ENCODE measurements at regions not wholly inside any gene's neighbourhood (a gene's known extent, or its start where the extent isn't known, plus 50 kb on each side); places are given as distances from the start of the nearest gene placed in this dataset.

- FAIRE-seq, result peak; percentile 89
- H3K27me3 ChIP-seq (ENCODE audit: control insufficient read depth, insufficient read depth, low read length), result no peaks in the 10 kb centered on the region
Measured at GRCh38 chr6:15715060-15715459, 52.2 kb upstream of the DTNBP1 start.

GRCh38 chr6:15714658-15715057, 51.8 kb upstream of the DTNBP1 start:
- no peaks in the 10 kb centered on the region for H3K36me3 ChIP-seq (ENCODE audit: control insufficient read depth, insufficient read depth, low read length)
- no peak for DNase-seq (ENCODE audit: low read depth)
- H3K27me3 ChIP-seq (ENCODE audit: control insufficient read depth, insufficient read depth, low read length), result no peaks in the 10 kb centered on the region
- H3K4me3 ChIP-seq (ENCODE audit: low read depth, low read length), result no peak overlapping the region
- FAIRE-seq, result peak; percentile 23
- no peak for TF ChIP-seq CTCF (IDR thresholded peaks at IDR 0.05; ENCODE audit: insufficient read depth, low read length, severe bottlenecking)

More at GRCh38 chr6:15715060-15715459, 52.2 kb upstream of the DTNBP1 start:
- H3K36me3 ChIP-seq (ENCODE audit: control insufficient read depth, insufficient read depth, low read length), result no peaks in the 10 kb centered on the region
- peak; percentile 95 for DNase-seq (ENCODE audit: low read depth)
- no peak for TF ChIP-seq CTCF (IDR thresholded peaks at IDR 0.05; ENCODE audit: insufficient read depth, low read length, severe bottlenecking)
- no peak overlapping the region for H3K4me3 ChIP-seq (ENCODE audit: low read depth, low read length)

- no peak for FAIRE-seq
- no peak for TF ChIP-seq CTCF (IDR thresholded peaks at IDR 0.05; ENCODE audit: insufficient read depth, low read length, severe bottlenecking)
- no peak overlapping the region for H3K4me3 ChIP-seq (ENCODE audit: low read depth, low read length)
- no peaks in the 10 kb centered on the region for H3K36me3 ChIP-seq (ENCODE audit: control insufficient read depth, insufficient read depth, low read length)
- DNase-seq (ENCODE audit: low read depth), result no peak
- no peaks in the 10 kb centered on the region for H3K27me3 ChIP-seq (ENCODE audit: control insufficient read depth, insufficient read depth, low read length)
Measured at GRCh38 chr6:15713325-15713724, 50.5 kb upstream of the DTNBP1 start.

GRCh38 chr6:15712797-15713196, 50.0 kb upstream of the DTNBP1 start:
- Histone ChIP-seq H3K36me3 (ENCODE audit: control insufficient read depth, insufficient read depth, low read length) (no peaks in the 10 kb centered on the region), H3K4me3 (ENCODE audit: low read depth, low read length) (no peak overlapping the region), H3K27me3 (ENCODE audit: control insufficient read depth, insufficient read depth, low read length) (no peaks in the 10 kb centered on the region)
- no peak for TF ChIP-seq CTCF (IDR thresholded peaks at IDR 0.05; ENCODE audit: insufficient read depth, low read length, severe bottlenecking)
- FAIRE-seq (no peak), DNase-seq (ENCODE audit: low read depth) (no peak)

All from bronchial epithelial cell (primary cell).